GM12872 (cell line): ENCODE measurements at regions not wholly inside any gene's neighbourhood (a gene's known extent, or its start where the extent isn't known, plus 50 kb on each side); places are given as distances from the start of the nearest gene placed in this dataset.

Source experiments
- TF ChIP-seq, protein P1 (sequence below): IDR thresholded peaks from 3 replicates; pipeline ENCODE4 v1.5.1; 2011; ENCODE audit warnings: low read depth, mild to moderate bottlenecking, low read length, moderate library complexity; ENCODE audit not compliant: insufficient read depth

DNA sequence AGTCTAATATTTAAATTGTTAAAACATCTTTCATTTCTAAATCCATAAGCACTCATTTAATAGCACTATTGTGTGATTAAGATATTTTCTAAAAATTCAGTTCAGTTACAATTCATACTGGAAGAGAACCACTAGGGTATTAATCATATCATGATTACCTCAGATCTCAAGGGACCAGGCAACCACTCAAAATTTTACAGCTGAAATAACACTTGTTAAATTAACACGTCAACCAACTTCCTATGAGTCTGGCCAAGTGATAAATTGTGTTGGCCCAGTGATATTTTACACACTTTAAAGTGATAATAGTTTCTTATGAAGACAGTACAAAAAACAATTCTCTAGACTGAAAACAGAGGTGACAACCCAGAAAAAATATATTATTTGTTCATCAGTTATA is 869.0 kb upstream of the ADGRB3 start:
- TF ChIP-seq, protein P1, sequence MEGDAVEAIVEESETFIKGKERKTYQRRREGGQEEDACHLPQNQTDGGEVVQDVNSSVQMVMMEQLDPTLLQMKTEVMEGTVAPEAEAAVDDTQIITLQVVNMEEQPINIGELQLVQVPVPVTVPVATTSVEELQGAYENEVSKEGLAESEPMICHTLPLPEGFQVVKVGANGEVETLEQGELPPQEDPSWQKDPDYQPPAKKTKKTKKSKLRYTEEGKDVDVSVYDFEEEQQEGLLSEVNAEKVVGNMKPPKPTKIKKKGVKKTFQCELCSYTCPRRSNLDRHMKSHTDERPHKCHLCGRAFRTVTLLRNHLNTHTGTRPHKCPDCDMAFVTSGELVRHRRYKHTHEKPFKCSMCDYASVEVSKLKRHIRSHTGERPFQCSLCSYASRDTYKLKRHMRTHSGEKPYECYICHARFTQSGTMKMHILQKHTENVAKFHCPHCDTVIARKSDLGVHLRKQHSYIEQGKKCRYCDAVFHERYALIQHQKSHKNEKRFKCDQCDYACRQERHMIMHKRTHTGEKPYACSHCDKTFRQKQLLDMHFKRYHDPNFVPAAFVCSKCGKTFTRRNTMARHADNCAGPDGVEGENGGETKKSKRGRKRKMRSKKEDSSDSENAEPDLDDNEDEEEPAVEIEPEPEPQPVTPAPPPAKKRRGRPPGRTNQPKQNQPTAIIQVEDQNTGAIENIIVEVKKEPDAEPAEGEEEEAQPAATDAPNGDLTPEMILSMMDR, result no peak

DNA sequence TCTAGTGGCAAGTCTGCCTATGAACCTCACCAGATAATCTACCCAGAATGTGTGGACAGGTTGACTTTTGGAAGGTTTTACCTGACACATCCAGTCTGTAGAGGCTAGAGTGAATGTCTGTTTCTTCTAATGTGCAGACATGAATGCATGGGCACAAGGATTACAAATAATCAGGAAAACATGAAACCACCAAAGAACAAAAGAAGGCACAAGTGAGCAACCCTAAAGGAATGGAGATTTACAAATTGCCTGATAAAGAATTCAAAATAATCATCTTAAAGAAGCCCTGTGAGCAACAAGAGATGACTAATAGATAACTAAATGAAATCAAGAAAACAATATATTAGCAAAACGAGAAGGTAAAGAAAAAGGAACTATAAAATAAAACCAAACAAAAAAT is 876.1 kb upstream of the ADGRB3 start:
- TF ChIP-seq, protein P1, result no peak

DNA sequence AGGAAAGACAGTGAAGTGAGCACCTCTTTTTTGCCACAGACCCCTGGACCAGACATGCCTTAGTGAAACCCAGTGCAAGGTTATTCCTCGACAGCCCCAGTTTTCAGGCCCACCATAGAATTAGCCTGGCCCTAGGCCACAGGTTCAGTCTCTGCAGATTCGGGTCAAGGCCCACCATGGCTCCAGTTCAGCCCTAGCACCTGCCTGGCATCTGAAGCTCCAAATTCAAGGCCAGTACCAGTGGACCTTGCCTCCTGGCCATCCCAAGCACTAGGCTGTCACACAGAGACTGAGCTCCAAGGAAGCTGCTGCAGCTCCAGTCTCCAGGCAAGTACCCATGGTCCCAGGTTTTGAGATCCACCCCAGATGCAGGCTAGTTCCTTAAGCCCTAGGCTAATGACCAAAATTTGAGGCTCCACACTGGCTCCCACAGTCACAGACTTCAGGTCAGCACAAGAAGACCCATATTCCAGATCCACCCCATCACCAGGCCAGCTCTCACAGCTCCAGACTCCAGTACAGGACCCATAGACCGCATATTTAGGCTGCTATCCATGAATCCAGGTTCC is 877.5 kb upstream of the ADGRB3 start:
- TF ChIP-seq, protein P1, result no peak

DNA sequence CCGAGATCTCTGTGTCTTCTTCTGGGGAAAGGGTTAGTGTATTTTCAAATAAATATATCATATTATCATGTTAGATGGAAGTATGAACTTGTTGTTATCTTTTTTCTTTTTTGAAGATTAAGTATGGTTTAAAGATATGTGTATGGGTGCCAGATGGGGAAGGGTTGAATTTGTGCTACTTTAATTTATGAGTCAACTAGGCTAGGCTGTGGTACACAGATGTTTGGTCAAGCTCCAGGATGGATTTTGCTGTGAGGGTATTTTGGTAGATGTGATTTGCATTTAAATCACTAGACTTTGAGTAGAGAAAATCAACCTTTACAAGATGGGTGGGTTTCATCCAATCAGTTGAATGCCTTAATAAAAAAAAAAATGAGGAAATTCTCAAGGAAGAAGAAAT is 886.6 kb upstream of the ADGRB3 start:
- TF ChIP-seq, protein P1, result no peak

DNA sequence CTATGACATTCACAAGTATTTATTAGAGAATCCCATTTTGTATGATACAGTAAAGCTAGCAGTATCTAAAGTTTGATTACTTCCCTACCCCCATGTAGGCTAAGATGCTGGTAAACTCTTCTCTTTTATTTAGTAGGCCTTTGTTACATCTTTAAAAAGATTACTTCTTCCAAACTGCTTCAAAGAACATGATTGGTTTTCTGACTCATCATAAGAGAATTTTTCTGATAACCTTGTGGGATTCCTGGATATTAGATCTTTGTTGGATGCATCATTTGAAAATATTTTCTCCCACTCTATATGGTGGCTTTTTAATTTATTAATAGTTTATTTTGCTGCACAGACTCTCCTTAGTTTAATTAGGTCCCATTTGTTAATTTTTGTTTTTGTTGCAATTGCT is 898.3 kb upstream of the ADGRB3 start:
- TF ChIP-seq, protein P1, result no peak

DNA sequence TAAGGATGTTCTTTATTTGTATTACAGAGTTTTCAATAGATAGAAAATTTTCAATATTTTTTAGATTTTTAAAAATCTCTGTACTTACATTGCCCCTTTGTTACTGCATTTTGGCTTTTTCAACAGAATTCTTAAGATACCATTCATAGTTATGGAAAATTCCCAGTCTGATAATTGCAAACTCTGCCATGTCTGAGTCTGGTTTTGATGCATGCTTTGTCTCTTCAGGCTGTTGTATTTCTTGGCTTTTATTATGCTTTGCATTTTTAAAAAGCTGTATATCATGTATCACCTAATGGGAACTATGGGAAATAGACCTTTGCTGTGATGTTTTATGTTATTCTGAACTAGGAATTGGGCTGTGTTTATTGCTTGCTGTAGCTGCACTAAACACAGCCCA is 898.9 kb upstream of the ADGRB3 start:
- TF ChIP-seq, protein P1, result no peak

DNA sequence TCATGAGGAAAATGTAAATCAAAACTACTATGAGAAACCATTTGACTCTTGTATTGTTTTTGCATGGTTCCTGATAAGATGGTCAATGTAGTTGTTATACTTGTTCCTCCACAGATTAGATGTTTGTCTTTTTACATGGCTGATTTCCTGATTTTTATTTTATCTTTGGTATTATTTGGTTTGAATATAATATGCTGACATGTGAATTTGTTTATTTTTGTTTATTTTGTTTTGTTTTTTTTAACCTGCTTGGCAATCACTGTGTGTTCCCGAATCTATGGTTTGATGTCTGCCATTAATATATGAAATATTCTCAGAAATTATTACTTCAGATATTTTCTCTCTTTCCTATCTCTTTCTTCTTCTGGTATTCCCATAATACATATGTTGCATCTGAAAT is 899.5 kb upstream of the ADGRB3 start:
- TF ChIP-seq, protein P1, result no peak
